HL-60 (cell line): ENCODE measurements at regions not wholly inside any gene's neighbourhood (a gene's known extent, or its start where the extent isn't known, plus 50 kb on each side); places are given as distances from the start of the nearest gene placed in this dataset.

ENCODE experiments used
- DNase-seq, 2 experiments: peaks; one replicate each; pipeline ENCODE4 v3.0.0-alpha.2; 2010 to 2020; ENCODE audit warnings: low read depth in 1 of 2, low spot score in 1 of 2
- H3K27ac ChIP-seq: fragments of 250-450 bp; sonication (Bioruptor Pico); replicated peaks from 2 replicates; pipeline ENCODE4 v1.5.1; 2020; ENCODE audit warnings: mild to moderate bottlenecking, moderate library complexity
- H3K27me3 ChIP-seq: fragments of 250-450 bp; sonication (Bioruptor Pico); 2 replicates; pipeline ENCODE4 v1.5.1; 2021; ENCODE audit warnings: mild to moderate bottlenecking, moderate library complexity; ENCODE audit not compliant: insufficient read depth, poor library complexity, severe bottlenecking
- H3K4me3 ChIP-seq: replicated peaks from 2 replicates; pipeline ENCODE4 v1.5.1; 2011; ENCODE audit warnings: mild to moderate bottlenecking, control low read depth, low read length; ENCODE audit not compliant: insufficient read depth
- GABPA ChIP-seq: IDR thresholded peaks from 2 replicates; pipeline ENCODE4 v1.6.1; 2012; ENCODE audit warnings: low read depth
- POLR2AphosphoS5 ChIP-seq: IDR thresholded peaks from 2 replicates; pipeline ENCODE4 v1.6.1; 2012; ENCODE audit warnings: low read depth
- SPI1 ChIP-seq: IDR thresholded peaks from 2 replicates; pipeline ENCODE4 v1.6.1; 2012; ENCODE audit warnings: low read depth, mild to moderate bottlenecking, borderline replicate concordance
- TF ChIP-seq, protein P1 (sequence below): IDR thresholded peaks from one replicate; pipeline ENCODE4 v1.5.1; 2011; ENCODE audit warnings: low read length, control low read depth, inconsistent platforms; ENCODE audit not compliant: insufficient read depth
- TF ChIP-seq, protein P2 (sequence below): IDR thresholded peaks from 2 replicates; pipeline ENCODE4 v1.6.1; 2012; ENCODE audit warnings: low read depth; ENCODE audit not compliant: insufficient replicate concordance

DNA sequence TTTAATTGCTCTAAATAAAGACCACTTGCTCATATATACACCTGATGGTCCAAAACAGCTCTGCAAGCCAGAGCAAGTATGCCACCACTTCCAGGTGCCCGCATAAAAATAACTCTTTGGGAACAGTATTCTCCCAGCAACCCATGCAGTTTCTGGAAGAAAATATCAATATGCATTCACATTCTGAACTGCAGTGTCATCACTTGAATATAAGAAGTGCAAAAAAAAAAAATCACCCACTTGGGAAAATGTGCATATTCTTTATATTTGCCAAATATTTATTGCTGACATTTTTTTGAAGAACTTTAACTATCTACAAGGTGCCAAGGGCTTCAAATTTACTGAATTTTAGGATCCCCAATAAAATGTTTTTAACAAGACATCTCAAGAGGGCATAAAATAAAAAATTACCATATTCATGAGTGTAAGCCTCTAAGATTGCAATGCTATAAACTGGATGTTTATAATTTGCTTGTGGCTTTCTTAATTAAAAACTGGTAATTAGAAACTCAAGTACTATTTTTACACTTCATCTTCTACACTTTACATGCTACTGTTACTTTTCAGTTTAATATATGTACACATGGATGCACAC lies 360.6 kb upstream of the HNRNPA3 start:
- no peak overlapping the region for H3K27ac ChIP-seq
- no peaks in the 10 kb centered on the region for H3K27me3 ChIP-seq
- TF ChIP-seq, protein P1, sequence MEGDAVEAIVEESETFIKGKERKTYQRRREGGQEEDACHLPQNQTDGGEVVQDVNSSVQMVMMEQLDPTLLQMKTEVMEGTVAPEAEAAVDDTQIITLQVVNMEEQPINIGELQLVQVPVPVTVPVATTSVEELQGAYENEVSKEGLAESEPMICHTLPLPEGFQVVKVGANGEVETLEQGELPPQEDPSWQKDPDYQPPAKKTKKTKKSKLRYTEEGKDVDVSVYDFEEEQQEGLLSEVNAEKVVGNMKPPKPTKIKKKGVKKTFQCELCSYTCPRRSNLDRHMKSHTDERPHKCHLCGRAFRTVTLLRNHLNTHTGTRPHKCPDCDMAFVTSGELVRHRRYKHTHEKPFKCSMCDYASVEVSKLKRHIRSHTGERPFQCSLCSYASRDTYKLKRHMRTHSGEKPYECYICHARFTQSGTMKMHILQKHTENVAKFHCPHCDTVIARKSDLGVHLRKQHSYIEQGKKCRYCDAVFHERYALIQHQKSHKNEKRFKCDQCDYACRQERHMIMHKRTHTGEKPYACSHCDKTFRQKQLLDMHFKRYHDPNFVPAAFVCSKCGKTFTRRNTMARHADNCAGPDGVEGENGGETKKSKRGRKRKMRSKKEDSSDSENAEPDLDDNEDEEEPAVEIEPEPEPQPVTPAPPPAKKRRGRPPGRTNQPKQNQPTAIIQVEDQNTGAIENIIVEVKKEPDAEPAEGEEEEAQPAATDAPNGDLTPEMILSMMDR: no peak
- TF ChIP-seq, protein P2, sequence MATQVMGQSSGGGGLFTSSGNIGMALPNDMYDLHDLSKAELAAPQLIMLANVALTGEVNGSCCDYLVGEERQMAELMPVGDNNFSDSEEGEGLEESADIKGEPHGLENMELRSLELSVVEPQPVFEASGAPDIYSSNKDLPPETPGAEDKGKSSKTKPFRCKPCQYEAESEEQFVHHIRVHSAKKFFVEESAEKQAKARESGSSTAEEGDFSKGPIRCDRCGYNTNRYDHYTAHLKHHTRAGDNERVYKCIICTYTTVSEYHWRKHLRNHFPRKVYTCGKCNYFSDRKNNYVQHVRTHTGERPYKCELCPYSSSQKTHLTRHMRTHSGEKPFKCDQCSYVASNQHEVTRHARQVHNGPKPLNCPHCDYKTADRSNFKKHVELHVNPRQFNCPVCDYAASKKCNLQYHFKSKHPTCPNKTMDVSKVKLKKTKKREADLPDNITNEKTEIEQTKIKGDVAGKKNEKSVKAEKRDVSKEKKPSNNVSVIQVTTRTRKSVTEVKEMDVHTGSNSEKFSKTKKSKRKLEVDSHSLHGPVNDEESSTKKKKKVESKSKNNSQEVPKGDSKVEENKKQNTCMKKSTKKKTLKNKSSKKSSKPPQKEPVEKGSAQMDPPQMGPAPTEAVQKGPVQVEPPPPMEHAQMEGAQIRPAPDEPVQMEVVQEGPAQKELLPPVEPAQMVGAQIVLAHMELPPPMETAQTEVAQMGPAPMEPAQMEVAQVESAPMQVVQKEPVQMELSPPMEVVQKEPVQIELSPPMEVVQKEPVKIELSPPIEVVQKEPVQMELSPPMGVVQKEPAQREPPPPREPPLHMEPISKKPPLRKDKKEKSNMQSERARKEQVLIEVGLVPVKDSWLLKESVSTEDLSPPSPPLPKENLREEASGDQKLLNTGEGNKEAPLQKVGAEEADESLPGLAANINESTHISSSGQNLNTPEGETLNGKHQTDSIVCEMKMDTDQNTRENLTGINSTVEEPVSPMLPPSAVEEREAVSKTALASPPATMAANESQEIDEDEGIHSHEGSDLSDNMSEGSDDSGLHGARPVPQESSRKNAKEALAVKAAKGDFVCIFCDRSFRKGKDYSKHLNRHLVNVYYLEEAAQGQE: no peak
- TF ChIP-seq POLR2AphosphoS5 (no peak), GABPA (no peak), SPI1 (no peak)
- no peak for DNase-seq
- no peak overlapping the region for H3K4me3 ChIP-seq

DNA sequence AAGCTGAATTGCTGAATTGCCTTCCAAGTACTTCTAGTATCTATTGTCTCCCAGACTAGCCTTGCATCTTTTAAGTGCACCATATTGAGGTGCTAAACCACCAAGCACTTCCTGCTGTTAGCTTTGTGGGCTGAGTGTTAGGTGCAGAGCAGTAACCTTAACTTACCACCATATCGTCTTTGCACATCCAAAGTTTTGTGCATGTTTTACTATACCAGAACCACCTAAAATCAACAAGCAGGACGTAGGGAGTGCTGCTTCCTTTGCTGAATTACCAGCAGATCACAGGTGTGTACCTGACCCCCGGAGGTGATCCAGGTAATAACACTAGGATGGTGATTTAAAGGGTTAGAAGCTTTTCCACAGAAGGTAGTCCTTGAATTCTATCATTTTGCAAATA lies 359.9 kb upstream of the HNRNPA3 start:
- Histone ChIP-seq H3K27me3 (no peaks in the 10 kb centered on the region), H3K4me3 (no peak overlapping the region), H3K27ac (no peak overlapping the region)
- TF ChIP-seq, protein P2: no peak
- no peak for TF ChIP-seq GABPA
- no peak for TF ChIP-seq SPI1
- TF ChIP-seq POLR2AphosphoS5: no peak
- TF ChIP-seq, protein P1: no peak
- DNase-seq: no peak

DNA sequence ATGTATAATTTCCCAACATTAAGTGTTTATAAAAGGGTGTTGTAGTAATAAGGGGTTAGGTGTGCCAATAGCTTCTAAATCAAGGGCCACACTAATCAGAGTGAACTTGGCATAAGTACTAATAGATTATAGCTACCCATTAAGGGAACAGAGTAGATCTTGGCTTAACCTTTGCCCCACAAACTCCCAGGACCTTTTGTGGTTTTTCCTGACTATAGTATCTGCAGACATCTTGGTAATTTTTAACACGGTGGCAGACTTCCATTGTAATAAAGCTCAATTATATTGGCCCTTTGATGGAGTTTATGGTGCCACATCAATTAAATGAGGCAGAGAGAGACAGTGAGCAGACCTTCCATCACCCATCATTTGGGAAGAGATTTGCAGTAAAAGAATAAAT lies 358.5 kb upstream of the HNRNPA3 start:
- Histone ChIP-seq H3K4me3 (no peak overlapping the region), H3K27me3 (peaks cover 2% of the 10 kb centered on the region), H3K27ac (no peak overlapping the region)
- TF ChIP-seq, protein P1: no peak
- TF ChIP-seq SPI1: no peak
- TF ChIP-seq, protein P2: no peak
- no peak for TF ChIP-seq POLR2AphosphoS5
- TF ChIP-seq GABPA: no peak
- no peak for DNase-seq
